ENCODE measurements at regions not wholly inside any gene's neighbourhood (a gene's known extent, or its start where the extent isn't known, plus 50 kb on each side); places are given as distances from the start of the nearest gene placed in this dataset.

GRCh38 chr22:27050771-27051170, 393.4 kb downstream of the MIAT start:
- Histone ChIP-seq H3K9me3 (no peaks in the 10 kb centered on the region), H3K4me3 (no peak overlapping the region), H3K27me3 (no peaks in the 10 kb centered on the region), H3K27ac (no peak overlapping the region), H3K36me3 (no peaks in the 10 kb centered on the region), H3K4me1 (no peaks in the 10 kb centered on the region)
- DNase-seq (ENCODE audit: low spot score): no peak
- no peak for TF ChIP-seq CTCF (IDR thresholded peaks at IDR 0.05)

- Histone ChIP-seq H3K4me3 (no peak overlapping the region), H3K27ac (no peak overlapping the region), H3K36me3 (no peaks in the 10 kb centered on the region), H3K9me3 (no peaks in the 10 kb centered on the region), H3K4me1 (no peaks in the 10 kb centered on the region), H3K27me3 (no peaks in the 10 kb centered on the region)
- DNase-seq (ENCODE audit: low spot score): no peak
- TF ChIP-seq CTCF (IDR thresholded peaks at IDR 0.05): no peak
Measured at GRCh38 chr22:27051407-27051806, 394.0 kb downstream of the MIAT start.

GRCh38 chr22:27057717-27058116, 400.3 kb downstream of the MIAT start:
- no peak for TF ChIP-seq CTCF (IDR thresholded peaks at IDR 0.05)
- DNase-seq (ENCODE audit: low spot score): no peak
- Histone ChIP-seq H3K4me3 (no peak overlapping the region), H3K27me3 (no peaks in the 10 kb centered on the region), H3K4me1 (no peaks in the 10 kb centered on the region), H3K36me3 (no peaks in the 10 kb centered on the region), H3K9me3 (no peaks in the 10 kb centered on the region), H3K27ac (no peak overlapping the region)

GRCh38 chr22:27060190-27060589, 402.8 kb downstream of the MIAT start:
- Histone ChIP-seq H3K27ac (no peak overlapping the region), H3K4me1 (no peaks in the 10 kb centered on the region), H3K27me3 (no peaks in the 10 kb centered on the region), H3K9me3 (no peaks in the 10 kb centered on the region), H3K4me3 (no peak overlapping the region), H3K36me3 (no peaks in the 10 kb centered on the region)
- TF ChIP-seq CTCF (IDR thresholded peaks at IDR 0.05): no peak
- DNase-seq (ENCODE audit: low spot score): no peak

GRCh38 chr22:27062910-27063309, 405.5 kb downstream of the MIAT start:
- no peak for DNase-seq (ENCODE audit: low spot score)
- no peaks in the 10 kb centered on the region for H3K27me3 ChIP-seq
- H3K36me3 ChIP-seq: no peaks in the 10 kb centered on the region
- TF ChIP-seq CTCF (IDR thresholded peaks at IDR 0.05): no peak
- no peak overlapping the region for H3K27ac ChIP-seq
- no peaks in the 10 kb centered on the region for H3K4me1 ChIP-seq
- H3K9me3 ChIP-seq: no peaks in the 10 kb centered on the region
- H3K4me3 ChIP-seq: no peak overlapping the region

- TF ChIP-seq CTCF (IDR thresholded peaks at IDR 0.05): no peak
- no peak overlapping the region for H3K27ac ChIP-seq
- no peak for DNase-seq (ENCODE audit: low spot score)
- no peak overlapping the region for H3K4me3 ChIP-seq
- H3K9me3 ChIP-seq: no peaks in the 10 kb centered on the region
- H3K36me3 ChIP-seq: no peaks in the 10 kb centered on the region
- H3K4me1 ChIP-seq: no peaks in the 10 kb centered on the region
- no peaks in the 10 kb centered on the region for H3K27me3 ChIP-seq
Measured at GRCh38 chr22:27063406-27063805, 406.0 kb downstream of the MIAT start.

All from right atrium auricular region (tissue), 2 donors.